SW480 (cell line): ENCODE measurements at regions not wholly inside any gene's neighbourhood (a gene's known extent, or its start where the extent isn't known, plus 50 kb on each side); places are given as distances from the start of the nearest gene placed in this dataset.
"Not testable (repeated sequence)": the region's sequence is repeated elsewhere in the genome, so short reads cannot be mapped to it uniquely, and the experiment has no call there.

Experiments
- DNase-seq: peaks from one replicate; pipeline ENCODE4 v3.0.0-alpha.2; 2016; ENCODE audit warnings: low spot score

DNA sequence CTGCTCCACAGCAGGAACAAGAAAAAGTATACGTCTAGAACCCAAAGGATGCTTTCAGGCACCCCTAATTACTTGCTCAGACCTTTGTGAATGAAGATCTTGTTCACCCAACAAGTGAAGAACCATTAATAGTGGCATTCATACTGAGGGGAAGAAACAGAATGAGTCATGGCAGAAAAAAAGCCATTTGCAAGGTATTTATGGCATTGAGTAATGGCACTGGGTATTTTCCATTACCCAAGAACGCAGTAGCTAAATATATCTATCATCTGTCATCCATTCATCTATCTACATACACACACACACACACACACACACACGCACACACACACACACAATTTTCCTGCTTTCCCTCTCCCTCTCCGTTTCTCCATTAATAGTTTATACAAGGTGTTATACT, 56.4 kb upstream of the XIRP2 start:
- peak; percentile 2 for DNase-seq

DNA sequence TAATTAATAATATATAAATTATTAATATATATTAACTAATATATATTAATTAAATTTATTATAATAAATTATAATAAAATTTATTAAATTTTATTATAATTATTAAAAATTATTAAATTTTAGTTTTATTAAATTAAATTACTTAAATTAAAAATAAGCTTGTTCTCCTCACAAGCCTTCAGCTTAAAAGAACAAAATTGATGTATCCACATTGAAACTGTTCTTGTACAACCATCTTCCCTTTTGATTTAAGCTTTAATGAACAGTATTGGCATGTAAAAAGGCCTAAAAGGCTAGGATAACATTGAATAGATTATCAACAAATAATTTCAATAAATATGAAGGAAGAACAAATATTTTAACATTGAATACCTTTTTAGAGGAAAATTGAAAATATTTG, 62.4 kb upstream of the XIRP2 start:
- no peak for DNase-seq

DNA sequence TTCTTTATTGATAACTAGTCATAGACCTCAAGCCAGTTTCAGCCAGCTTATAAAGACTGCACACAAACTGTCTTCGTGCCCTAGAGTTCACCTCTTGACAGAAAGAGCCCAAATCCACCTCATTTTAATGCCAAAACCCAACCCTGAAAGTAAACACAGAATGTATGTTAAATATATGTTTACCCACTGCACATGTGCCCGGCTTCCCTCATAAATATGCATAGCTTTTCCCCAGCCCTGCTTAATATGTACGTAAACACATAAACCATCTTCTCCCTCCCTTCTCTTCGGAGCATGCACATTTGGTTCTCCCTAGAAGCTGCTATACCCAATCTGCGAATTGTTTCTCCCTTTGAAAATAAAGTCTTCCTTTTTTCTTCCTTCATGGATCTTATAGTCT, 73.9 kb upstream of the XIRP2 start:
- DNase-seq = no peak

DNA sequence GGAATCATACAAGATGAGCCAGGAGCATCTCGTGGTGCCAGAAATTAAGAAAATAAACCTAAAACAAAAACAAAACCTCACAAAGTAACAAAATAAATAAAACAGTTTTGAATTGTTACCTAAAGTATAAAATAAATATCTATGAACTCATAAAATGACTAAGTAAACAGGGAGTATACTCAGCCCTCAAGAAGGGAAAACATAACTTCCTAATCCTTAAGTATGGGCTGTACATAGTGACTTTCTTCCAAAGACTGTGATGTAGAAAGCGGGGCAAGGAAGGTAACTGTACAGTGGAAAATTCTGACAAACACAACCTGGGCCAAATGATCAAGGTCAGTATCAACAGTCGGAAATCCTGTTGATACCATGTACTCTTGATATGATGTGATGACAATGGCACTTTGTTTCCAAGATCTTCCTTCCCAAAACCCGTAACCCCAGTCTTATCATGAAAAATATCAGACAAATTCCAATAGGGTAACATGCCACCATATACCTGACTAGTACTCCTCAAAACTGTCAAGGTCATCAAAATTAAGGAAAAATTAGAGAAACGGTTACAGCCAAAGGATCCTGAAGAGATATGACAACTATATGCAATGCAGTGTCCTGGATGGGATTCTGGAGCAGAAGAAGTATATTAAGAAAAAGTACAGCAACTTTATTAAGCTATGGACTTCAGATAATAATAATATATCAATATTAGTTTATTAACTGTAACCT, 76.0 kb upstream of the XIRP2 start:
- DNase-seq = no peak

DNA sequence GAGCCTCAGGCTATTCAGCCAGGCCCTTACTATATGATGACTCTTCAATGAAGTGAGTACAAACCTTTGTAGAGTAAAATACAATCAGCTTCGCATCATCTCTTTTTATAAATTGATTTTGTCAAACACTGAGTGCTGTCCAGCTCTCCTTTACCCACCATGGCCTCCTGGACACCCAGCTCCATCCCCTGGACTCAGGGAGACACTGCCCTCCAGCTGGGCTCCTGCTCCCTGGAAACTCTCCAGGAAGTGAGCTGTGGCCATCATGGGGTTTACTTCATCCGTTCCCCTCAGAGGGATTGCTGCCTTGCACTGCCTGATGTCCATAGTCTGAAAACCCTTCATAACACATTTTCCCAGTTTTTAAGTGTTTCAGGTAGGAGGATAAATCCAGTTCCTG, 82.5 kb upstream of the XIRP2 start:
- no peak for DNase-seq

DNA sequence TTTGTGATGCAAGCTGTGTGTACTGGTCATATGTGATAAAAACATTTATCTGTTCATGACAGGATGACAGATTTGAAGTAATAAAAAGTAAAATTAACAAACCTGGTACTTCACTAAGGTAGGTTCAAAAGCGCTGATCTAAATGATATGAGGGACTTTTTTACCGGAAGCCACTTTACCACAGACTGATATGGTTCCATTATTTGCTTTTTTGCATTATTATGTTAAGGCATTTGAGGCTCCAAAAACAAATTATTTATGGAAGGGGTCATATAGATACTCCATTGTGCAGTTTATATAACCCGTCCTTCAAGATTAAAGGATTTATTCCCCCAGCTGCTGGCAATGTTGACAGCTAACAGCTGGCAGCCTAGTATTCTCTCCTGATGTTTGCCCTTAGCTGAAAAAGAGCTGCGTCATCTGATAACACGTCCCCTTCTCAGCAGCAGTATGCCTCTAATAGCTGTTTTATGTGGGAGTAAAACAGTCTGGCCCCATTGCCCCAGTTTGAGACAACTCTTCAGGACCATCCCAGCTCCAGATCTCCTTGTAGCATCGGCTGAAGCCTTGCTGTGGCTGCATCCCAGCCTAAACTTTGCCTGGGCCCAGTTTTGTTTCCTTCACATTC, 84.8 kb upstream of the XIRP2 start:
- DNase-seq = no peak

DNA sequence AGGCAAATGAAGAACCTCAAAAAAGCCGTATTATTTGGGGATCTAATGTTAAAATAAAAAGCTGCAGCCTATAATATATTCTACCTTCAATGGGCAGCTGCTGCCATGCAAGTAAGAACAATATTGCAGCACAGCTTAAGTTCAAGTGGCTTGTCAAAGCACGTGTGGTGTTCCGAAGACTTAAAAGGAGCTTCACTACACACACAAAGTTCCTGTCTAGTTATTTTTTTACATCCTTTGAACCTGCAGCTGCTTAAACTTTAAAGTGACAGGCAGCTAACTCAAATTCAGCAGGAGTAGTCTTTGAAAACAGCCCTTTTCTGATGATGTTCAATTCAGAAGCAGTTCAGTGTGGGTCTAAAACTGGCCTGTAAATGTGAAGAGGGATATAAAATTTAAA, 85.8 kb upstream of the XIRP2 start:
- no peak for DNase-seq

DNA sequence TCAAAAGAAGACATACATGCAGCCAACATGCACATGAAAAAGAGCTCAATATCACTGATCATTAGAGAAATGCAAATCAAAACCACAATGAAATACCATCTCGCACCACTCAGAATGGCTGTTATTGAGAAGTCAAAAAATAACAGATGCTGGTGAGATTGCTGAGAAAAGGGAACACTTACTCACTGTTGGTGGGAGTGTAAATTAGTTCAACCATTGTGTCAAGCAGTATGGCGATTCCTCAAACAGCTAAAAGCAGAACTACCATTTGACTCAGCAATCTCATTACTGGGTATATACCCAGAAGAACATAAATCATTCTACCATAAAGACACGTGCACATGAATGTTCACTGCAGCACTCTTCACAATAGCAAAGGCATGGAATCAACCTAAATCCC, 95.5 kb upstream of the XIRP2 start:
- DNase-seq = no peak

DNA sequence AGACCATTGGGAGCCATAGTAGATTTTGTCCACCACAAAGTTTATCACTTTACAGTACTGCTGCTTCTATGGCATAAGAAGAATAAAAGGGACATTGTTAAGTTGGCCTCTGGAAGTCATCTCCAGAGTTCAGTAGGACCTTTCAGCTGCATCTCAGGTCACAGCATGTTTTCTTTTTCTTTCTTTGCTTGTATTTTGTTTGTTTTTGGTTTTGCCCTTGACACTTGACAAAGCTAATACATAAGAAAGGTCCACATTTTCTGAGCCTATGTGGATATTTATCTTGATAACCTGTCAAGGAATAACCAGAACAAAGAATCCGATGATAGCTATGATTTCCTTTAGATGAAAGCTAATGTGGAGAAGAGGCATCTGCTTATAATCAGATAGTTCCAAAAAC, 101.6 kb upstream of the XIRP2 start:
- no peak for DNase-seq

DNA sequence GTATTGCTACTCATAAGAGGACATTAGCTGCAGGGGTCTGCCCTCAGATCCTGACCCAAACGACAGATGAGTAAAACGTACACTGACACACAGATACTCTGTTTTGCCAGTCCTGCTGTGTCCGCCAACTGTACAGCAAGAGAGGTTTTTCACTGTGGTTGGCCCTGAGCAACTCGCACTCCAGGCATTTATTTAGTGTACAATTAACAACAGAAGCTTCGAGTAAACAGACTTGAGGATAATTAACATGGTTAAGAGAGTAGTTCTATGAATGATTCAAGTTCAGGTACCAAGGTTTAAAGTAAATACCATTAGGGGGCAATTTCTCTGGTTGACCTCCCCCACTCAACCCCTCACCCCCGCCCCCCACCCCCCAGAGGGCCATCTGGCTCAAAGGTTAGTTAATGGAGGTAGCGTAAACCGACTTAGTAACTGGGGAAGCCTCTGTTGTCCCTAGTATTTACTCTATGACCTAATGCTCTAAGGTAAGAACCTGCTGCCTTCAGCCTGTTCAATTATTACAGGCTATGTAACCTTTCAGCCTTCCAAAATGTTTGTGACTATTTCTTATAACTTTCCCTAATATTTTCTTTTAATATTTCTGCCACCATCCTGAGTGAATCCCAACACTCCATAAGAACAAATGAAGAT, 103.9 kb upstream of the XIRP2 start:
- no peak for DNase-seq

DNA sequence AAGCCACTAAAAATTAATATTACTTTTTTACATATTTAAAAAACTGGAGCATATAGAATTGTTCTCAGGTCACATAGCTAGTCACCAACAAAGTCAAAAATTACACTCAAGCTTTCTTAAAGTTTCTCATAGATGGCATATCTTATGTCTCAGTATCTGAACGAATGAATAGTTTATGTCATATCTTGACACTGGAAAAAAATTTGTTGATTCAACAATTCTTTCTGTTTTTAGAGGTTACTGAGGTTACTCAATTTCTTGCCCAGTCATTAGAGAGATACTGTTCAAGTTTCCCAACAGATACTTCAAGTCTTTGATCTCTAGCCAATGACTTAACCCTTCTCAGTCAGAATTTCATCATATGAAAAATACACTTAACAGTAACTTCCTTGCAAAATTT, 113.1 kb upstream of the XIRP2 start:
- no peak for DNase-seq

DNA sequence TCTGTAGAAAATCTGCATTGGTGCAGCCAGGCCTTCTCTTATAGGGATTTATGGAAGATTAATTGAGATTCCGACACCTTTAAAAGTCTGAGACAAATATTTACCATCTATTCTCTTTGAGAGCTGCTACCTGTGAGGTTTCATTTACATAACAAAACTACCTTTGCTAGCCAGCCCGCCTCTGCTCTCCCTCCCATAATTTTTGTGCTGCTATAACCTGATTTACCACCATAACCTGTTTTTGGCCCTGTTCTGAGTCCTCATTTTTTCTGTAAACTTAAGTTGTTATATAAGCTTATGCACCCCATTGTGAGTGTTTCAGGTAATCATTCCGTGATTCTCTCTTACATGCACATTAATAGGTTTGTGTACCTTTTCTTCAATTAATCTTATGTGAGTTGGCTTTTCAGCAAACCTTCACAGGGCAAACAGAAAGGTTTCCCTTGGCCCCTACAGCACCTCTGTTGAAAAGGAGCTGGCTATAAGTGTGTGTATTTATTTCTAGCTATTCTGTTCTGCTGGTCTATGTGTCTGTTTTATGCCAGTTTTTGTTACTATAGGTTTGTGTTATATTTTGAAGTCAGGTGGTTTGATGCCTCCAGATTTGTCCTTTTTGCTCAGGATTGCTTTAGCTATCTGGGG, 114.9 kb upstream of the XIRP2 start:
- no peak for DNase-seq

DNA sequence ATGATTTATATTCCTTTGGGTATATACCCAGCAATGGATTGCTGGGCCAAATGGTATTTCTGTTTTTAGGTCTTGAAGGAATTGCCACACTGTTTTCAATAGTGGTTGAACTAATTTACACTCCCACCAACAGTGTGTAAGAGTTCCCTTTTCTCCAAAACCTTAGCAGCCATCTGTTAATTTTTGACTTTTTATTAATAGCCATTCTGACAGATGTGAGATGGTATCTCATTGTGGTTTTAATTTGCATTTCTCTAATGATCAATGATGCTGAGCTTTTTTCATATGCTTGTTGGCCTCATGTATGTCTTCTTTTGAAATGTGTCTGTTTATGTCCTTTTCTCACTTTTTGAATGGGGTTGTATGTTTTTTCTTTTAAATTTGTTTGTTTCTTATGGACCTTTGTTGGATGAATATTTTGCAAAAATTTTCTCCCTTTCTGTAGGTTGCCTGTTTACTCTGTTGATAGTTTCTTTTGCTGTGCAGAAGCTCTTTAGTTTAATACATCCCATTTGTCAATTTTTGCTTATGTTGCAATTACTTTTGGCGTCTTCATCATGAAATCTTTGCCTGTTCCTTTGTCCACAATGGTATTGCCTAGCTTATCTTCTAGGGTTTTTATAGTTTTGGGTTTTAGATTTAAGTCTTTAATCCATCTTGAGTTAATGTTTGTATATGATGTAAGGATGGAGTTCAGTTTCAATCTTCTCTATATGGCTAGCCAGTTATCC, 119.7 kb upstream of the XIRP2 start:
- no peak for DNase-seq

DNA sequence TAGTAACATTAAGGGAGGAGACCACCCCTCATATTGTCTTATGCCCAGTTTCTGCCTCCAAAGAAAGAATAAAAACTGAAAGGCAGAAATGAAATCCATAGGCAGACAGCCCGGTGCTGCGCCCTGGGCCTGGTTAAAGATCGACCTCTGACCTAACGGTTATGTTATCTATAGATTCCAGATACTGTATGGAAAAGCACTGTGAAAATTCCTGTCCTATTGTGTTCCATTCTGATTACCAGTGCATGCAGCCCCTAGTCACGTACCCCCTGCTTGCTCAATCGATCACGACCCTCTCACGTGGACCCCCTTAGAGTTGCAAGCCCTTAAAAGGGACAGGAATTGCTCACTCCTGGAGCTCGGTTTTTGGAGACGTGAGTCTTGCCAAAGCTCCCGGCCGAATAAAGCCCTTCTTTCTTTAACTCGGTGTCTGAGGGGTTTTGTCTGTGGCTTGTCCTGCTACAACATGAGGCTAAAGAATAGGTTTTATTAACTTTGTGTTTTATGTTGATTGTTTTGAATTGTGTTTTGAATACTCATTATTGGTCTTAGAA, 121.4 kb upstream of the XIRP2 start:
- DNase-seq = not testable (repeated sequence)

DNA sequence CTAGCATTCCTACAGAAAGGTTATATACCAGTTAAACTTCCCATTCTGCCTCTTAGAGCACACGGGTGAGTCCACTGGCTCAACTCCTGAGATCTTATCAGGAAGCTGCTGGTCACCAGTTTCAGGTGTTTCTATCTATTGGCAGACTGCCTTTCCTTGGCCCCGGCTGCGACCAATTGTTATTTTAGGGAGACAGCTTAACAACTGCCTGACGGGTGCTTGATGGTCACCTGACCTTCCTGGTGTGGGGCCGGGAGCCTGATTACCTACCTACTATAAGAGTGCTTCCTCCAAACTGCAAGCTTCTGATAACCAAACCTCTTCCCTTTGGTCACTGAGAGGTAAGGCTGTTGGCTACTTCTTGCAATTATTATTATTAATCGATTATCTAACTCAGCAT, 122.1 kb upstream of the XIRP2 start:
- no peak for DNase-seq

DNA sequence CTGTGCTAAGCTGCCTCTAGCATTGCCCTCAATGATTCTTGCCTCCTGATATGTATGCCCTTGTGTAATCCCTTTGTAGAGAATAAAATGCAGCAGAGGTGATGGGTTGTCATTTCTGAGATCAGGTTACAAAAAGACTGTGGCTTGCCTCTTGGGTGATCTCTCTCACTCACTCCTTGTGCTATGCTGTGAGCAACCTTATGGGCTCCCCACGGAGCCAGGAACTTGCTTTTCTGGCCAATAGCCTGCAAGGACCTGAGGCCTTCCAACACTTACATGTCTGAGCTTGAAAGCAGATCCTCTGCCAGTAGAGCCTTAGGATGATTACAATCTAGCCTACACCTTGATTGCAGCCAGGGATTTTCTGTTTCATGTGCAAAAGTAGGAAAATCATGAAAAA, 123.1 kb upstream of the XIRP2 start:
- DNase-seq = no peak

DNA sequence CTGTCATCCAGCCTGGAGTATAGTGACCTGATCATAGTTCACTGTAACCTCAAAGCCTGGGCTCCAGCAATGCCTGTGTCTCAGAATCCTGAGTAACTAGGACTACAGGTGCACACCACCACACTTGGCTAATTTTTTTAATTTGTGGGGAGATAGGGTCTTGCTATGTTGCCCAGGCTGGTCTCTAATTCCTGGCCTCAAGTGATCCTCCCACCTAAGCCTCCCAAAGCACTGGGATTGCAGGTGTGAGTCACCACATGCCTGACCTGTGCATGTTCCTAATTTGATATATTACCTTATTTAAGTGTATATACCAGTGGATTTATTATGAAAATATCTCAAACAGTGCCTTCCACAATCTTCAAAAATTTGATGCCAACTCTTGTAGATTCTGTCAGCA, 123.6 kb upstream of the XIRP2 start:
- DNase-seq = no peak

DNA sequence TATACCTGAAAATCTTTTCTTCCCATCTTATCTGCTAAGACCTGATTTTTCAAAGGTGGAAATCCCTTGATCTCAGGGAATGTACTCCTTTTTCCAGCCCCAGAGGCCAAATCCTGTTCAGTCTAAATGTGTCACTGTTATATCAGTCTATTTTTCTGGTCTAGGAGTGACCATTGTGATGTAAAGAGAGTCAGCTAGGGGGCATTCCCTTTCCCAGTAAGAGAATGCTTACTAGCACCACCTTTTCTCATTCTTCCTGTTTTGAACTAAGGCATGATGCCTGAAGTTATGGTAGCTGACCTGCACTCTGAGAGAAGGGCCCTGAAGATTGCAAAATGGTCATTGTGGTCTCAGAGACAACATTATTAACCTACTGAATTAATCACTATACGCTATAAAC, 124.1 kb upstream of the XIRP2 start:
- DNase-seq = no peak

DNA sequence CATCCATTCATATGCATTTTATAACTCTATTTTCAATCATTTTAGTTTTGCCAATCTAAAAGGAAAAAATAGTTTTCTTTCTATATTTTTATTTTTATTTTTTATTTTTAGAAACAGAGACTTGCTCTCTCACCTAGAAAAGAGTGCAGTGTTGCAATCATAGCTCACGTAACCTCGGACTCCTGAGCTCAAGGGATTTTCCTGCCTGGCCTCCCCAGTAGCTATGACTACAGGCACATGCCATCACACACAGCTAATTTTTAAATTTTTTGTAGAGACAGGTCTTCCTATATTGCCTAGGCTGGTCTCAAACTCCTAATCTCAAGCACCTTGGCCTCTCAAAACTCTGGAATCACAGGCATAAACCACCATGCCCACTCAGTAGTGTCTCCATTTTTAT, 125.5 kb upstream of the XIRP2 start:
- no peak for DNase-seq

DNA sequence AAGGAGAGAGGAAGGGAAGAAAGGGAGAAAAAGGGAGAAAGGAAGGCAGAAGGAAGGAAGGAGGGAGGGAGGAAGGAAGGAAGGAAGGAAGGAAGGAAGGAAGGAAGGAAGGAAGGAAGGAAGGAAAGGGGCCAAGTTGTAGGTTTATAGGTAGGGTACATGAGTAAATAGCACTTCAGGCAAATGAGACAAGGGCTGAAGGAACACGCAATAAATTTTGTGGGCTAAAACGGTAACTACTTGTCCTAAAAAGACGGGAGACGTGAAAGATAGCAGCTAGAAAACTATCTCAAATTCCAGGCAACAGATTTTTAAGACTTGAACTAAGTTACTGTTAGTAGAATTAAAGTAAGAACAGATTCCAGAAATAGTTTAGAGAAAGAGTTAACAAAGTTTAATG, 129.3 kb upstream of the XIRP2 start:
- no peak for DNase-seq

DNA sequence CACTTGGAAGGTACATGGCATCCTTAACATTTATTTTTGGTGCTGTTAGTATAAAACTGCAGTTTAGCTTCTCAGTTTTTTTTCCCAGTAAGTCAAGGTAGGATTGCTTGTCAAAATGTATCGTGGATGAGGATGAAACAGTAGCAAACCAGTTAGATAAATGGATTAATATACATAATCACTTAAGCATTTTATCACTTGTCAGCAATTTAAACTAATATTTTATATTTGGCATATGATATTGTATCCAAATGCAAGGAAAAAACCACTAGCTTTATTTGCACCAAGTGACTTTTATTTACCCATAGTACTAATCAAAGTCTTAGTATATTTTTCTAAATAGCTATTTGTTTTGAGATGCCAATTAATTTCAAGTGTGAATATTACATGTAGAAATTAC, 137.7 kb upstream of the XIRP2 start:
- no peak for DNase-seq

DNA sequence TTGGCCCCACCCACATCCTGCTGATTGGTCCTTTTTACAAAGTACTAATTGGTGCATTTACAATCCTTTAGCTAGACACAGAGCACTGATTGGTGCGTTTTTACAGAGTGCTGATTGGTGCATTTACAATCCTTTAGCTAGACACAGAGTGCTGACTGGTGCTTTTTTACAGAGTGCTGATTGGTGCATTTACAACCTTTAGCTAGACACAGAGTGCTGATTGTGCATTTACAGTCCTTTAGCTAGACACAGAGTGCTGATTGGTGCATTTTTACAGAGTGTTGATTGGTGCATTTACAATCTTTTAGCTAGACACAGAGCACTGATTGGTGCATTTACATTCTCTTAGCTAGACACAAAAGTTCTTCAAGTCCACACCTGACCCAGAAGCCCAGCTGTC, 144.2 kb upstream of the XIRP2 start:
- not testable (repeated sequence) for DNase-seq
